Lower lobe of right lung (tissue), 2 donors: ENCODE measurements at regions not wholly inside any gene's neighbourhood (a gene's known extent, or its start where the extent isn't known, plus 50 kb on each side); places are given as distances from the start of the nearest gene placed in this dataset.

ENCODE experiments used
- ATAC-seq, 2 donors: fragments of 200-7000 bp; cut with Tn5 transposase; one replicate each; pipeline ENCODE4 v1.9.1; 2020 to 2022; ENCODE audit warnings: mild to moderate bottlenecking in 2 of 2, moderate library complexity in 2 of 2
- DNase-seq: peaks from one replicate; pipeline ENCODE4 v3.0.0-alpha.2; 2020
- H3K27ac ChIP-seq: fragments of 200-600 bp; one replicate; pipeline ENCODE4 v1.8.0; 2022
- H3K27me3 ChIP-seq: fragments of 200-600 bp; one replicate; pipeline ENCODE4 v1.8.0; 2022; ENCODE audit warnings: low read depth
- H3K36me3 ChIP-seq: fragments of 200-600 bp; one replicate; pipeline ENCODE4 v1.8.0; 2022; ENCODE audit warnings: mild to moderate bottlenecking
- H3K4me1 ChIP-seq: fragments of 200-600 bp; one replicate; pipeline ENCODE4 v1.8.0; 2022
- H3K4me3 ChIP-seq: fragments of 200-600 bp; one replicate; pipeline ENCODE4 v1.8.0; 2022; ENCODE audit warnings: mild to moderate bottlenecking
- H3K9me3 ChIP-seq: fragments of 200-600 bp; one replicate; pipeline ENCODE4 v1.8.0; 2022
- intact Hi-C: fragments of 100-400 bp; cut with DNase I; formaldehyde crosslinking; loops from one replicate; pipeline ENCODE4 v1.11.0; 2022
- TF ChIP-seq, protein P1 (sequence below): fragments of 200-600 bp; IDR thresholded peaks from one replicate; pipeline ENCODE4 v1.8.0; 2022; ENCODE audit warnings: antibody characterized with exemption, mild to moderate bottlenecking
- donor health status: DM: no; HTN: yes; CAD: no; lungs with severe emphysema.

DNA sequence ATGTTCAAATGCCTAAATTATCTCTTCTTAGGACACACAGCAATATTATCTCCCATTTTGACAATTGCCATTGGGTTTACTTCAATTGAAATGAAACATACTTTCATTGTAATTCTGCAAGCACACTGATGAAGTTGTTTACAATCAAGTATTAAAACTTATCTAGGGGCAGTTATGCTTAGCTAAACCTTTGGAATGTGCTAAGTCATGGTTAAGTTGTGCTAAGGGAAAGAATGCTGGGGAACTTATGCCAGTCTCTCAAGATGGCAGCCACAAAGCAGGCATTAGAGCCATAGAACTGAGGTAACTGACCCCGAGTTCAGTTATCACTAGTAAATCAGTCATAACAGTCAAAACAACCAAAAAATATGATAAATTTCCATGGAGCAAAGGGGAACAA, 59.1 kb upstream of the NT5E start:
- DNase-seq (no peak), ATAC-seq (no peak)
- Histone ChIP-seq H3K9me3 (no peaks in the 10 kb centered on the region), H3K27ac (no peak overlapping the region), H3K4me3 (no peak overlapping the region), H3K27me3 (no peaks in the 10 kb centered on the region), H3K36me3 (no peaks in the 10 kb centered on the region), H3K4me1 (peaks cover 11% of the 10 kb centered on the region)
- TF ChIP-seq, protein P1, sequence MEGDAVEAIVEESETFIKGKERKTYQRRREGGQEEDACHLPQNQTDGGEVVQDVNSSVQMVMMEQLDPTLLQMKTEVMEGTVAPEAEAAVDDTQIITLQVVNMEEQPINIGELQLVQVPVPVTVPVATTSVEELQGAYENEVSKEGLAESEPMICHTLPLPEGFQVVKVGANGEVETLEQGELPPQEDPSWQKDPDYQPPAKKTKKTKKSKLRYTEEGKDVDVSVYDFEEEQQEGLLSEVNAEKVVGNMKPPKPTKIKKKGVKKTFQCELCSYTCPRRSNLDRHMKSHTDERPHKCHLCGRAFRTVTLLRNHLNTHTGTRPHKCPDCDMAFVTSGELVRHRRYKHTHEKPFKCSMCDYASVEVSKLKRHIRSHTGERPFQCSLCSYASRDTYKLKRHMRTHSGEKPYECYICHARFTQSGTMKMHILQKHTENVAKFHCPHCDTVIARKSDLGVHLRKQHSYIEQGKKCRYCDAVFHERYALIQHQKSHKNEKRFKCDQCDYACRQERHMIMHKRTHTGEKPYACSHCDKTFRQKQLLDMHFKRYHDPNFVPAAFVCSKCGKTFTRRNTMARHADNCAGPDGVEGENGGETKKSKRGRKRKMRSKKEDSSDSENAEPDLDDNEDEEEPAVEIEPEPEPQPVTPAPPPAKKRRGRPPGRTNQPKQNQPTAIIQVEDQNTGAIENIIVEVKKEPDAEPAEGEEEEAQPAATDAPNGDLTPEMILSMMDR = no peak
- intact Hi-C loops = no loop called here

DNA sequence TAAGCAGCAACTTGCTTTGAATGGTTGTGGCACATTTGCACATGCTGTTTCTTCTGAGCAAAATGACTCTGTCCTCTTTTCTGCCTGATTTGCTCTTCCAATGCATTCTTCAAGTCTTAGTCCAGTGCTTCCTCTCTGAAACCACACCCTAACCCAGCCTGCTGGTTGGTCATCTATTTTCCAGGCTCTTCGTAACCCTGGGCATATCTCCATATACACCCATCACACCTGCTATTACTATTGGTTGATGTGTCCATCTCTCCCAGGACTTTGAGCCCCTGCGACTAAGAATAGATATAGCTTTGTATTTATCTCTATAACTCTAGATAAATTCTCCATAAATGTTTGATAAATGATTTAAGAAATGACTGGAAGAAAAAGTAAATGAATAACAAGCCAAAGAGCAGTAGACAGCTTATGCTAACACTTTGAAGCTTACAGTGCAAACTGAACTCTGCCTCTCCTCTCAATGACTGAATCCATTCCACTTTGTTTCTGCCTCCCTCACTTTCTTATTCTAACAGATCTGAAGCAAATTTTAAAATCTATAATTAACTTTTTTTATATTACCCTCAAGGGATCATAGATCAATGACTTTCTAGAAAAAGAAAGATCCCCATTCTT, 59.7 kb upstream of the NT5E start:
- TF ChIP-seq, protein P1 = no peak
- Histone ChIP-seq H3K27ac (no peak overlapping the region), H3K4me1 (peaks cover 5% of the 10 kb centered on the region), H3K27me3 (no peaks in the 10 kb centered on the region), H3K9me3 (no peaks in the 10 kb centered on the region), H3K36me3 (no peaks in the 10 kb centered on the region), H3K4me3 (no peak overlapping the region)
- no peak for ATAC-seq
- no peak for DNase-seq
- intact Hi-C loops = no loop called here

DNA sequence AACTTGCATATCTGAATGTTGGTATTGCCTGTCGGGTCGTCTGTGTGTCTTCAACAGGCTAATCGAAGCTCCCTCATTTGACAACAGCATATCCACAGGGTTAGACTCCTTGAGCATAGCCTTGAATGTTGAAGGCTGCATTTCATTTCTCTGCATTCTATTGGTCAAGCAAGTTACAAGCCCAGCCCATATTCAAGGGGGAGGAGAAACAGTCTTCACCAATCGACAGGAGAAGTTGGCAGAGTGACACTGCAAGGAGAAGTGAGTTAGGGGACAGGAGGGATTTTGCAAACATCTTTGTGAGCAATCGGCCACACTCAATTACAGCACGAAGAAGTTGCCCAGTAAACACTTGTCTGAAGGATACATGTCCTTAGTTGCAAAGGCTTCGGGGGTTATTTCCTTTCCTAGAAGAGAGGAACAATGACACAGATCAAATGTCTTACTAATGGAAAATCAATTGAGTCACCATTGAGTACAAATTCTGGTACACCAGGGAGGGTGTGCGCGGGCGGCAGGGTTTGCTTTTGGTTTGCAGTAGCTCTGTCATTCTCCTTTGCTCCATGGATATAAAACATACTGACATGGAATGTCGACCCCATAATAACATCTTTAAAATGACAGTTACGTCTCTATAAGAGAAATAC, 60.6 kb upstream of the NT5E start:
- ATAC-seq = no peak
- DNase-seq = no peak
- TF ChIP-seq, protein P1 = no peak
- H3K4me1 ChIP-seq = peaks cover 1% of the 10 kb centered on the region
- no peaks in the 10 kb centered on the region for H3K27me3 ChIP-seq
- H3K27ac ChIP-seq = no peak overlapping the region
- intact Hi-C loops = no loop called here
- H3K4me3 ChIP-seq = no peak overlapping the region
- no peaks in the 10 kb centered on the region for H3K36me3 ChIP-seq
- no peaks in the 10 kb centered on the region for H3K9me3 ChIP-seq

DNA sequence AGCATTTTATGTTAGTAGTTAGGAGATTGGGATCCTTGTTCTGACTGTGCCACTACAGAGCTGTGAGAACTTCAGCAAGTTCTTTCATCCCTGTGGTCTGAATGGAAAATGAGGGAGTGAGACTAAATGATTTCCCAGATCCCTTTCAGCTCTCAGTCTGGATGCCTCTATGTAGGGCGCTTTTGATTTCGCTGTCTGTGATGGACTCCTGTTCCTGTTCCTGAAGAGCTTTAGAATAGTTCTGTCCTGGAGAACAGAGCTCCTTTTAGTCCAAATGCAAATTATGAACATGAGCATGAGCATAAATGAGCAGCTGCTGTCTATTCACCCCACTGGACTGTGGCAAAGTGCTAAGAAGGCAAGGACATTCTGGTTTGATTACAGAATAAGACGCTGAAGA, 61.4 kb upstream of the NT5E start:
- TF ChIP-seq, protein P1 = no peak
- intact Hi-C loops = no loop called here
- no peak overlapping the region for H3K4me3 ChIP-seq
- H3K36me3 ChIP-seq = no peaks in the 10 kb centered on the region
- ATAC-seq (no peak), DNase-seq (no peak)
- H3K4me1 ChIP-seq = no peaks in the 10 kb centered on the region
- H3K9me3 ChIP-seq = no peaks in the 10 kb centered on the region
- no peaks in the 10 kb centered on the region for H3K27me3 ChIP-seq
- no peak overlapping the region for H3K27ac ChIP-seq

DNA sequence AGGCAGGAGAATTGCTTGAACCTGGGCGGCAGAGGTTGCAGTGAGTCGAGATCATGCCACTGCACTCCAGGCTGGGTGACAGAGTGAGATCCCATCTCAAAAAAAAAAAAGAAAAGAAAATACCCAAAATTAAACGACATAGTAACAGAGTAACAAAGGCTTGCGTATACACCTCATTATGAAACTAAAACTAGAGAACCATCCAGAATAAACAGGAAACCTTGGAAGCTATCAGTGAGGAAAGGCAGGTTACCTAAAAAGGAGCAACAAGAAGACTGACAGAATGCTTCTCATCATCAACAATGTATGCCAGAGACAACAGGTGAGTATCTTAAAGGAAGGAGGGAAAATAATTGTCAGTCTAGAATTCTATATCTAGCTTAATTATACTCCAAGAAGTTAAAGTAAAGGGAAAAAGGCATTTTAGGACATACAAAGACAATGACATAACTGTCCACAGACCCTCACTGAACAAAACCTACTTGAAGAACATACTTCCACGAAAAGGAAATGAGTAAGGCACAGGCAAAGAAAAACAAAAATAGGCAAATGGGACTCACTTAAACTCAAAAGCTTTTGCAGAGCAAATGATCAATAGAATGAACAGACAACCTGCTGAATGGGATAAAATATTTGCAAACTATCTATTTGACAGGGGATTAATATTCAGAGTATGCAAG, 64.1 kb upstream of the NT5E start:
- ATAC-seq (no peak), DNase-seq (no peak)
- intact Hi-C loops = no loop called here
- Histone ChIP-seq H3K4me1 (no peaks in the 10 kb centered on the region), H3K27ac (no peak overlapping the region), H3K27me3 (no peaks in the 10 kb centered on the region), H3K36me3 (no peaks in the 10 kb centered on the region), H3K9me3 (no peaks in the 10 kb centered on the region), H3K4me3 (no peak overlapping the region)
- TF ChIP-seq, protein P1 = no peak
